Caco-2 (cell line): ENCODE measurements at regions not wholly inside any gene's neighbourhood (a gene's known extent, or its start where the extent isn't known, plus 50 kb on each side); places are given as distances from the start of the nearest gene placed in this dataset.
A peak's percentile ranks its signal among the peaks of the same experiment; 100 is the strongest.

ENCODE experiments used
- BruUV-seq: library from RNA; stranded (reverse); fragments of 400-500 nt; replicated peaks from 2 replicates; lab custom pipeline; 2021; lab: Mats Ljungman, UMichigan
- CTCF ChIA-PET: fragments of 300-600 bp; sonication (Branson Sonifier 250); formaldehyde crosslinking; loops from one replicate; lab custom pipeline; 2022; ENCODE audit warnings: antibody characterized with exemption; lab: Charles Lee
- POLR2A ChIA-PET: fragments of 300-600 bp; sonication (Branson Sonifier 250); formaldehyde crosslinking; loops from one replicate; lab custom pipeline; 2022; ENCODE audit warnings: antibody characterized with exemption; lab: Charles Lee
- DNase-seq, 2 experiments: peaks; one replicate each; pipeline versions ENCODE4 v3.0.0 to v3.0.0-alpha.2; 2020 to 2022
- H3K27me3 ChIP-seq: replicated peaks from 2 replicates; pipeline ENCODE4 v1.6.0; 2011; ENCODE audit warnings: low read length; ENCODE audit not compliant: control insufficient read depth, insufficient read depth
- H3K36me3 ChIP-seq: 2 replicates; pipeline ENCODE4 v1.5.1; 2011; ENCODE audit warnings: low read length; ENCODE audit not compliant: control insufficient read depth, insufficient read depth
- H3K4me1 ChIP-seq: fragments of 250-450 bp; sonication (Bioruptor Pico); 2 replicates; pipeline ENCODE4 v1.5.1; 2020; ENCODE audit warnings: mild to moderate bottlenecking
- H3K4me3 ChIP-seq: 2 replicates; pipeline ENCODE4 v1.5.1; 2011; ENCODE audit warnings: low read depth, mild to moderate bottlenecking, control low read depth, low read length
- H3K9me3 ChIP-seq: fragments of 250-450 bp; sonication (Bioruptor Pico); 2 replicates; pipeline ENCODE4 v1.5.1; 2020; ENCODE audit warnings: mild to moderate bottlenecking, moderate library complexity
- H3K27ac Mint-ChIP-seq: one replicate; pipeline ENCODE4 v1.8.0; 2022; ENCODE audit warnings: mixed read lengths; ENCODE audit not compliant: unreplicated experiment
- H3K27me3 Mint-ChIP-seq: one replicate; pipeline ENCODE4 v1.8.0; 2022; ENCODE audit warnings: mixed read lengths; ENCODE audit not compliant: insufficient read depth, unreplicated experiment
- H3K36me3 Mint-ChIP-seq: one replicate; pipeline ENCODE4 v1.8.0; 2022; ENCODE audit warnings: mild to moderate bottlenecking, mixed read lengths; ENCODE audit not compliant: insufficient read depth, unreplicated experiment
- H3K4me1 Mint-ChIP-seq: one replicate; pipeline ENCODE4 v1.8.0; 2022; ENCODE audit warnings: low read depth, mixed read lengths; ENCODE audit not compliant: unreplicated experiment
- H3K4me3 Mint-ChIP-seq: one replicate; pipeline ENCODE4 v1.8.0; 2022; ENCODE audit warnings: mild to moderate bottlenecking, moderate library complexity, mixed read lengths; ENCODE audit not compliant: unreplicated experiment
- H3K9me3 Mint-ChIP-seq: one replicate; pipeline ENCODE4 v1.8.0; 2022; ENCODE audit warnings: mixed read lengths; ENCODE audit not compliant: unreplicated experiment
- CTCF ChIP-seq, 2 experiments: fragments of 200-600 bp in 1 of 2; IDR thresholded peaks; 1 replicate in 1 of 2; 2 replicates in 1 of 2; pipeline versions ENCODE4 v1.5.1 to v1.8.0; 2011 to 2022; ENCODE audit warnings: antibody characterized with exemption in 1 of 2, control low read depth in 1 of 2, inconsistent platforms in 1 of 2, low read depth in 1 of 2, low read length in 1 of 2, mild to moderate bottlenecking in 1 of 2, moderate library complexity in 1 of 2; ENCODE audit not compliant: insufficient read depth in 1 of 2, severe bottlenecking in 1 of 2, unreplicated experiment in 1 of 2
- intact Hi-C: fragments of 100-400 bp; cut with micrococcal nuclease; formaldehyde crosslinking; loops from one replicate; pipeline ENCODE4 v1.10.0; 2022; ENCODE audit not compliant: unreplicated experiment

- no TSS peak for BruUV-seq
- ChIA-PET POLR2A (no interaction called here), CTCF (interaction anchor here (0.7 to 1.1 kb wide), 4 partner anchors 11 to 165 kb away, joined by 3 to 4 read pairs (median 4); no protein-coding TSS in a partner anchor)
- H3K4me3 Mint-ChIP-seq: peak overlapping the region; percentile 25
- intact Hi-C loops: loop anchor here (1.0 to 5.0 kb wide), 2 partner anchors 54 to 167 kb away; no protein-coding TSS in a partner anchor
- Histone ChIP-seq H3K27me3 (no peaks in the 10 kb centered on the region), H3K4me1 (peaks cover 20% of the 10 kb centered on the region), H3K4me3 (no peak overlapping the region), H3K36me3 (no peaks in the 10 kb centered on the region), H3K9me3 (no peaks in the 10 kb centered on the region)
- no peak for DNase-seq
- H3K36me3 Mint-ChIP-seq: no peaks in the 10 kb centered on the region
- peaks cover 13% of the 10 kb centered on the region for H3K4me1 Mint-ChIP-seq
- no peaks in the 10 kb centered on the region for H3K9me3 Mint-ChIP-seq
- peak overlapping the region; percentile 60 for H3K27ac Mint-ChIP-seq
- no peaks in the 10 kb centered on the region for H3K27me3 Mint-ChIP-seq
- TF ChIP-seq CTCF (IDR thresholded peaks at IDR 0.05; ENCODE audit: insufficient read depth in 1 of 2, low read depth in 1 of 2, low read length in 1 of 2, severe bottlenecking in 1 of 2, unreplicated experiment in 1 of 2): peak in 1 of 2 experiments; percentile 51
Observed at GRCh38 chr20:19828232-19828631, 70.2 kb downstream of the RIN2 start.

- H3K36me3 Mint-ChIP-seq: no peaks in the 10 kb centered on the region
- BruUV-seq: no TSS peak
Observed at GRCh38 chr20:19830211-19830785, 72.2 kb downstream of the RIN2 start.

DNA sequence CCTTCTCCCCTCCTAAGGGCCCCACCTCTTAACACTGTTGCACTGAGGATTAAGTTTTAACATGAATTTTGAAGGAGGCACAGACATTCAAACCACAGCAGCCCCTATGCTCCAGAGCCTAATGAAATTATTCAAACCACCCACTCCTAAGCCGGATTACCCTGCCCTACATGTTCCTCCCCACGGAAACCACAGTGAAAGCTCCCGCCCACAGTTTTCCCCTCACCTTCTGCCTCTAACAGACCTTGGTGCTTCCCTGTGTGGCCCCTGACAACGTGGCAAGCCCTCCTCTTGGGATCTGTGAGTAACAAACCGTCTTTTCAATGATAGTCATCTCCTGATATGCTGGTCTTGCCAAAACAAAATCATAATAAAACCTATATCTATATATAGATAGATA lies 74.8 kb downstream of the RIN2 start:
- no peak for DNase-seq
- no peak for TF ChIP-seq CTCF (IDR thresholded peaks at IDR 0.05; ENCODE audit: insufficient read depth in 1 of 2, low read depth in 1 of 2, low read length in 1 of 2, severe bottlenecking in 1 of 2, unreplicated experiment in 1 of 2)
- no peak overlapping the region for H3K4me3 ChIP-seq
- CTCF ChIA-PET: interaction anchor here (0.6 kb wide), 1 partner anchor 1935 kb away, joined by 3 read pairs; no protein-coding TSS in a partner anchor
- no peaks in the 10 kb centered on the region; the same call in 1 of the 2 replicates for H3K9me3 ChIP-seq
- H3K27ac Mint-ChIP-seq: peak overlapping the region; percentile 5
- H3K4me1 Mint-ChIP-seq: peaks cover 19% of the 10 kb centered on the region
- intact Hi-C loops: no loop called here
- POLR2A ChIA-PET: no interaction called here
- H3K4me1 ChIP-seq: peaks cover 23% of the 10 kb centered on the region
- H3K36me3 ChIP-seq: no peaks in the 10 kb centered on the region
- H3K4me3 Mint-ChIP-seq: no peak overlapping the region
- H3K36me3 Mint-ChIP-seq: no peaks in the 10 kb centered on the region
- no TSS peak for BruUV-seq
- H3K27me3 Mint-ChIP-seq: no peaks in the 10 kb centered on the region
- H3K27me3 ChIP-seq: no peaks in the 10 kb centered on the region
- H3K9me3 Mint-ChIP-seq: no peaks in the 10 kb centered on the region

More at GRCh38 chr20:19830211-19830785, 72.2 kb downstream of the RIN2 start:
- Histone ChIP-seq H3K4me3 (no peak overlapping the region), H3K4me1 (peaks cover 35% of the 10 kb centered on the region), H3K36me3 (no peaks in the 10 kb centered on the region), H3K9me3 (no peaks in the 10 kb centered on the region), H3K27me3 (no peaks in the 10 kb centered on the region)
- ChIA-PET CTCF (no interaction called here), POLR2A (no interaction called here)
- intact Hi-C loops: no loop called here
- Mint-ChIP-seq H3K27ac (no peak overlapping the region), H3K9me3 (no peaks in the 10 kb centered on the region), H3K4me3 (no peak overlapping the region), H3K27me3 (no peaks in the 10 kb centered on the region), H3K4me1 (peaks cover 17% of the 10 kb centered on the region)
- no peak for TF ChIP-seq CTCF (IDR thresholded peaks at IDR 0.05; ENCODE audit: insufficient read depth in 1 of 2, low read depth in 1 of 2, low read length in 1 of 2, severe bottlenecking in 1 of 2, unreplicated experiment in 1 of 2)
- no peak for DNase-seq
